ENCODE measurements at regions not wholly inside any gene's neighbourhood (a gene's known extent, or its start where the extent isn't known, plus 50 kb on each side); places are given as distances from the start of the nearest gene placed in this dataset.

DNA sequence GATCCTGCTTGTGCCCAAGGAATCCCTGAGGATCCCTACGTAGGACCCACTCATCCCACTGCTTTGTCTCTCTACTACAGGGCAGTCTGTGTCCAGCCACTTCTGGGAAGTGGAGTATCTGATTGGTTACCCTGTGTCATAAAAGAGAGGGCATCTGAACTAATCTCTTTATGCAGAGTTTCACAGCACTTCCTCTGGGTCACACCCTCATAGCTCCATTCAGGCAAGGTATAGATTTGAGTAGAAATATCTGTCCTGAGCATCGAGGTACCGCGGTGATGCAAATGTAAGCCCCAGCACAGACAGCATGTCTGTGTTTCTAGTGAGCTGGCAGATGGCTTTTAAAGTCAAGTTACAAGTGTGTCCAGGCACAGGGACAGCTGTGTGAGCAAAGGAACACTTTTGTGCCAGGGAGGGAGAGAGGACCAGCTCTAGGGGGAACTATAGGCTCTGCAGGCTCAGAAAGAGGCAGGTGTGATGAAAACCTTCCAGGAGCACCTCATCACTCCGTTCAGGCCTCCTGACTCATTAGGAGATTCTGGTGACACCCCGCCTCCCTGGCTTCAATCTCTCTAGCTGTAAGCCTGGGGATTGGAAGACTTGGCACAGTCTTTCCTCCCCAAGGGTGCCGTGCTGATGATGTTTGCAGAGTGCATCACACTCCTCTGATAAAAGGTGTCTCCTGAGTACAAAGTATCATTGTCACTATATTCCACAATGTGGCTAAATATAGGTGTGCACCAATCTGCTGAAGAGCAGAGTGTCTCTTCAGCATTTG is 84.3 kb upstream of the UBL3 start:
- TF ChIP-seq, protein P1, sequence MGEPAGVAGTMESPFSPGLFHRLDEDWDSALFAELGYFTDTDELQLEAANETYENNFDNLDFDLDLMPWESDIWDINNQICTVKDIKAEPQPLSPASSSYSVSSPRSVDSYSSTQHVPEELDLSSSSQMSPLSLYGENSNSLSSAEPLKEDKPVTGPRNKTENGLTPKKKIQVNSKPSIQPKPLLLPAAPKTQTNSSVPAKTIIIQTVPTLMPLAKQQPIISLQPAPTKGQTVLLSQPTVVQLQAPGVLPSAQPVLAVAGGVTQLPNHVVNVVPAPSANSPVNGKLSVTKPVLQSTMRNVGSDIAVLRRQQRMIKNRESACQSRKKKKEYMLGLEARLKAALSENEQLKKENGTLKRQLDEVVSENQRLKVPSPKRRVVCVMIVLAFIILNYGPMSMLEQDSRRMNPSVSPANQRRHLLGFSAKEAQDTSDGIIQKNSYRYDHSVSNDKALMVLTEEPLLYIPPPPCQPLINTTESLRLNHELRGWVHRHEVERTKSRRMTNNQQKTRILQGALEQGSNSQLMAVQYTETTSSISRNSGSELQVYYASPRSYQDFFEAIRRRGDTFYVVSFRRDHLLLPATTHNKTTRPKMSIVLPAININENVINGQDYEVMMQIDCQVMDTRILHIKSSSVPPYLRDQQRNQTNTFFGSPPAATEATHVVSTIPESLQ (CRISPR knock-in tag; IDR thresholded peaks at IDR 0.05) = no peak
- TF ChIP-seq, protein P2, sequence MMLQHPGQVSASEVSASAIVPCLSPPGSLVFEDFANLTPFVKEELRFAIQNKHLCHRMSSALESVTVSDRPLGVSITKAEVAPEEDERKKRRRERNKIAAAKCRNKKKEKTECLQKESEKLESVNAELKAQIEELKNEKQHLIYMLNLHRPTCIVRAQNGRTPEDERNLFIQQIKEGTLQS (CRISPR knock-in tag; conservative IDR thresholded peaks at IDR 0.05) = no peak
- TF ChIP-seq SOX15 (CRISPR knock-in tag; IDR thresholded peaks at IDR 0.05) (no peak), GABPB1 (CRISPR knock-in tag; IDR thresholded peaks at IDR 0.05) (no peak), TCF7 (CRISPR knock-in tag; IDR thresholded peaks at IDR 0.05; ENCODE audit: low read depth) (no peak)
- TF ChIP-seq, protein P3, sequence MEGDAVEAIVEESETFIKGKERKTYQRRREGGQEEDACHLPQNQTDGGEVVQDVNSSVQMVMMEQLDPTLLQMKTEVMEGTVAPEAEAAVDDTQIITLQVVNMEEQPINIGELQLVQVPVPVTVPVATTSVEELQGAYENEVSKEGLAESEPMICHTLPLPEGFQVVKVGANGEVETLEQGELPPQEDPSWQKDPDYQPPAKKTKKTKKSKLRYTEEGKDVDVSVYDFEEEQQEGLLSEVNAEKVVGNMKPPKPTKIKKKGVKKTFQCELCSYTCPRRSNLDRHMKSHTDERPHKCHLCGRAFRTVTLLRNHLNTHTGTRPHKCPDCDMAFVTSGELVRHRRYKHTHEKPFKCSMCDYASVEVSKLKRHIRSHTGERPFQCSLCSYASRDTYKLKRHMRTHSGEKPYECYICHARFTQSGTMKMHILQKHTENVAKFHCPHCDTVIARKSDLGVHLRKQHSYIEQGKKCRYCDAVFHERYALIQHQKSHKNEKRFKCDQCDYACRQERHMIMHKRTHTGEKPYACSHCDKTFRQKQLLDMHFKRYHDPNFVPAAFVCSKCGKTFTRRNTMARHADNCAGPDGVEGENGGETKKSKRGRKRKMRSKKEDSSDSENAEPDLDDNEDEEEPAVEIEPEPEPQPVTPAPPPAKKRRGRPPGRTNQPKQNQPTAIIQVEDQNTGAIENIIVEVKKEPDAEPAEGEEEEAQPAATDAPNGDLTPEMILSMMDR (IDR thresholded peaks at IDR 0.05) = no peak
- TF ChIP-seq, protein P4, sequence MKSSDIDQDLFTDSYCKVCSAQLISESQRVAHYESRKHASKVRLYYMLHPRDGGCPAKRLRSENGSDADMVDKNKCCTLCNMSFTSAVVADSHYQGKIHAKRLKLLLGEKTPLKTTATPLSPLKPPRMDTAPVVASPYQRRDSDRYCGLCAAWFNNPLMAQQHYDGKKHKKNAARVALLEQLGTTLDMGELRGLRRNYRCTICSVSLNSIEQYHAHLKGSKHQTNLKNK (CRISPR knock-in tag; IDR thresholded peaks at IDR 0.05) = no peak
- TF ChIP-seq, protein P5, sequence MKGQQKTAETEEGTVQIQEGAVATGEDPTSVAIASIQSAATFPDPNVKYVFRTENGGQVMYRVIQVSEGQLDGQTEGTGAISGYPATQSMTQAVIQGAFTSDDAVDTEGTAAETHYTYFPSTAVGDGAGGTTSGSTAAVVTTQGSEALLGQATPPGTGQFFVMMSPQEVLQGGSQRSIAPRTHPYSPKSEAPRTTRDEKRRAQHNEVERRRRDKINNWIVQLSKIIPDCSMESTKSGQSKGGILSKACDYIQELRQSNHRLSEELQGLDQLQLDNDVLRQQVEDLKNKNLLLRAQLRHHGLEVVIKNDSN (CRISPR knock-in tag; IDR thresholded peaks at IDR 0.05) = no peak
